COR-L47 (cell line): ENCODE measurements at regions not wholly inside any gene's neighbourhood (a gene's known extent, or its start where the extent isn't known, plus 50 kb on each side); places are given as distances from the start of the nearest gene placed in this dataset.
A peak's percentile ranks its signal among the peaks of the same experiment; 100 is the strongest.

ENCODE experiments used
- DNase-seq: peaks from one replicate; lab custom pipeline; 2025; lab: John Stamatoyannopoulos, UW

GRCh38 chr1:93815366-93816110 is 63.5 kb downstream of the DNTTIP2 start:
- no peak for DNase-seq

- DNase-seq, result no peak
These were observed 64.1 kb downstream of the DNTTIP2 start for GRCh38 chr1:93814795-93815340.

GRCh38 chr1:93814059-93814794 is 64.8 kb downstream of the DNTTIP2 start:
- DNase-seq, result peak; percentile 40

GRCh38 chr1:93813076-93813475 is 65.9 kb downstream of the DNTTIP2 start:
- DNase-seq, result no peak

- no peak for DNase-seq
These were observed 67.5 kb downstream of the DNTTIP2 start for GRCh38 chr1:93811326-93812065.

- DNase-seq, result no peak
These were observed 68.7 kb downstream of the DNTTIP2 start for GRCh38 chr1:93810316-93810715.

- no peak for DNase-seq
These were observed 70.1 kb downstream of the DNTTIP2 start for GRCh38 chr1:93808871-93809270.

- DNase-seq, result no peak
These were observed 71.6 kb downstream of the DNTTIP2 start for GRCh38 chr1:93807311-93807930.

GRCh38 chr1:93805027-93805610 is 73.9 kb downstream of the DNTTIP2 start:
- DNase-seq, result no peak

GRCh38 chr1:93804412-93804811 is 74.6 kb downstream of the DNTTIP2 start:
- no peak for DNase-seq

GRCh38 chr1:93801471-93801870 is 77.5 kb downstream of the DNTTIP2 start:
- DNase-seq, result no peak

GRCh38 chr1:93800856-93801255 is 78.2 kb downstream of the DNTTIP2 start:
- DNase-seq, result no peak

- no peak for DNase-seq
These were observed 80.7 kb downstream of the DNTTIP2 start for GRCh38 chr1:93798291-93798690.

GRCh38 chr1:93784538-93784937 is 94.5 kb downstream of the DNTTIP2 start:
- no peak for DNase-seq

GRCh38 chr1:93783876-93784275 is 95.1 kb downstream of the DNTTIP2 start:
- no peak for DNase-seq

GRCh38 chr1:93779540-93780165 is 98.0 kb upstream of the BCAR3 start:
- DNase-seq, result no peak

GRCh38 chr1:93778457-93778856 is 96.8 kb upstream of the BCAR3 start:
- DNase-seq, result no peak

GRCh38 chr1:93777255-93777654 is 95.6 kb upstream of the BCAR3 start:
- no peak for DNase-seq

- no peak for DNase-seq
These were observed 95.1 kb upstream of the BCAR3 start for GRCh38 chr1:93776728-93777127.

- no peak for DNase-seq
These were observed 93.6 kb upstream of the BCAR3 start for GRCh38 chr1:93775224-93775623.

GRCh38 chr1:93774707-93775106 is 93.1 kb upstream of the BCAR3 start:
- DNase-seq, result no peak
